Naive thymus-derived CD8-positive, alpha-beta T cell (primary cell): ENCODE measurements at regions not wholly inside any gene's neighbourhood (a gene's known extent, or its start where the extent isn't known, plus 50 kb on each side); places are given as distances from the start of the nearest gene placed in this dataset.
A peak's percentile ranks its signal among the peaks of the same experiment; 100 is the strongest.

Source experiments
- ATAC-seq, 2 donors: fragments of 150-1000 bp; cut with Tn5 transposase in 1 of 2; sonication (Bioruptor Pico), chemical (Tn5 transposase) in 1 of 2; 1 replicate in 1 of 2; 2 replicates in 1 of 2; pipeline ENCODE4 v1.10.0; 2021; ENCODE audit warnings: mild to moderate bottlenecking in 2 of 2, moderate library complexity in 2 of 2
- POLR2A ChIA-PET: fragments of 350-600 bp; sonication (Branson Sonifier 250); formaldehyde crosslinking; loops from one replicate; lab custom pipeline; 2021; ENCODE audit warnings: antibody characterized with exemption; lab: Charles Lee
- DNase-seq, 10 donors: peaks; one replicate each; pipeline versions ENCODE4 v3.0.0 to v3.0.0-alpha.2; 2020 to 2022
- H3K27ac Mint-ChIP-seq, 10 donors: one replicate each; pipeline ENCODE4 v1.8.0; 2020 to 2022; ENCODE audit warnings: mild to moderate bottlenecking in 10 of 10, mixed read lengths in 10 of 10, moderate library complexity in 4 of 10, inconsistent platforms in 1 of 10
- H3K27me3 Mint-ChIP-seq, 5 donors: one replicate each; pipeline ENCODE4 v1.8.0; 2021 to 2022; ENCODE audit warnings: mixed read lengths in 5 of 5
- H3K36me3 Mint-ChIP-seq, 3 donors: one replicate each; pipeline ENCODE4 v1.8.0; 2020 to 2022; ENCODE audit warnings: mixed read lengths in 3 of 3, mild to moderate bottlenecking in 2 of 3, inconsistent platforms in 1 of 3
- H3K4me1 Mint-ChIP-seq, 4 donors: one replicate each; pipeline ENCODE4 v1.8.0; 2021 to 2022; ENCODE audit warnings: mixed read lengths in 4 of 4
- H3K4me3 Mint-ChIP-seq, 10 donors: one replicate each; pipeline ENCODE4 v1.8.0; 2020 to 2022; ENCODE audit warnings: mild to moderate bottlenecking in 10 of 10, mixed read lengths in 10 of 10, moderate library complexity in 6 of 10, inconsistent platforms in 1 of 10
- H3K9me3 Mint-ChIP-seq, 9 donors: one replicate each; pipeline ENCODE4 v1.8.0; 2020 to 2022; ENCODE audit warnings: mixed read lengths in 9 of 9, mild to moderate bottlenecking in 3 of 9, inconsistent platforms in 1 of 9, moderate library complexity in 1 of 9

- ATAC-seq (no peak), DNase-seq (no peak)
- H3K4me1 Mint-ChIP-seq, result no peaks in the 10 kb centered on the region
- POLR2A ChIA-PET, result no interaction called here
- H3K4me3 Mint-ChIP-seq, result no peak overlapping the region
- H3K36me3 Mint-ChIP-seq, result no peaks in the 10 kb centered on the region
- H3K27me3 Mint-ChIP-seq, result peaks cover 27 to 69% (median 38%) of the 10 kb centered on the region in 5 donors
- H3K9me3 Mint-ChIP-seq, result peaks cover 0 to 3% (median 0%) of the 10 kb centered on the region in 9 donors
- no peak overlapping the region for H3K27ac Mint-ChIP-seq
Measured at GRCh38 chr10:84571146-84571545, 242.8 kb downstream of the CCSER2 start.

- POLR2A ChIA-PET, result no interaction called here
- Mint-ChIP-seq H3K9me3 (peaks cover 0 to 6% (median 0%) of the 10 kb centered on the region in 9 donors), H3K27me3 (peaks cover 17 to 40% (median 24%) of the 10 kb centered on the region in 5 donors), H3K36me3 (no peaks in the 10 kb centered on the region), H3K4me1 (no peaks in the 10 kb centered on the region), H3K4me3 (no peak overlapping the region), H3K27ac (no peak overlapping the region)
- ATAC-seq (no peak), DNase-seq (no peak)
Measured at GRCh38 chr10:84574102-84574501, 245.7 kb downstream of the CCSER2 start.

DNA sequence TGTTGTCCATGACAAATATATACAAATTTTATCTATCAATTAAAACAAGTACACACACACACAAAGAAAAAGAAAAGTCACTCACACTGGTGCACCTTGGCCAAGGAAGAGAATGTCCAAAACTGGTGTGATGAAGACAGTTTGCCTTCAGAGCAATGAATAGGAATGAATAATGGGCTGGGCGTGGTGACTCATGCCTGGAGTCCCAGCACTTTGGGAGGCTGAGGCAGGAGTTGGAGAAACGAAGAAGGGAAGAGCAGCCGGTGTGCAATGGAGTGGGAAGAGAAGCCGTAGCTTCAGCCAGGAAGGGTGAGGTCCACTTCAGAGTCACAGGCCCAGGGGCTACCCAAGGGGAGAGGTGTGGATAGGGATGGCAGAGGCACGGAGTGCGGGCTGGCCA lies 253.6 kb downstream of the CCSER2 start:
- H3K36me3 Mint-ChIP-seq, result no peaks in the 10 kb centered on the region
- no peak overlapping the region for H3K4me3 Mint-ChIP-seq
- ATAC-seq, result no peak

DNA sequence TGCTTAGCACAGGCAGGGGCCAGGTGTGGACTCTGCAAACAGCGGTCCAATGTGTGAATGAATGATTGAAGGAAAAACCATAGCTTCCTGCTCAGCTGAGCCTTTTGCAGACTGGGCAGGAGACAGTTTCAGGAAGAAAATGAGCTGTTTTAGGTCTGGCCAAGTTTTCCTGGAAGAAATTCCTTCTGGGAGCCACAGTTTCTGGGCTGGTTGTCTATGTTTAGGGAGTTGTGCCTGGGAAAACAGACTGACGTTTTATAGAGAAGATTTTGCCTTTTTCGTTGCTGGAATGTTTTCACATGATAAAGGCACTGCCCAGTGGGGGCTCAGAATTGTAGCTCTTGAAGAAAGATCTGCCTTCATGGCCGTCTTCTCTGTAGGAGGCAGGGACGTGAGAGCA lies 255.1 kb downstream of the CCSER2 start:
- DNase-seq (no peak), ATAC-seq (no peak)
- Mint-ChIP-seq H3K27ac (peak overlapping the region in 2 of 10 donors; percentile 72 to 89), H3K36me3 (no peaks in the 10 kb centered on the region), H3K4me3 (no peak overlapping the region), H3K4me1 (no peaks in the 10 kb centered on the region), H3K27me3 (peaks cover 0 to 26% (median 14%) of the 10 kb centered on the region in 5 donors), H3K9me3 (no peaks in the 10 kb centered on the region)
- POLR2A ChIA-PET, result no interaction called here

More for the DNA sequence above, 253.6 kb downstream of the CCSER2 start:
- no peak for DNase-seq
- peak overlapping the region in 1 of 10 donors; percentile 35 for H3K27ac Mint-ChIP-seq
- H3K9me3 Mint-ChIP-seq, result peaks cover 0 to 2% (median 0%) of the 10 kb centered on the region in 9 donors
- no peaks in the 10 kb centered on the region for H3K4me1 Mint-ChIP-seq
- POLR2A ChIA-PET, result no interaction called here
- peaks cover 2 to 22% (median 10%) of the 10 kb centered on the region in 5 donors for H3K27me3 Mint-ChIP-seq

DNA sequence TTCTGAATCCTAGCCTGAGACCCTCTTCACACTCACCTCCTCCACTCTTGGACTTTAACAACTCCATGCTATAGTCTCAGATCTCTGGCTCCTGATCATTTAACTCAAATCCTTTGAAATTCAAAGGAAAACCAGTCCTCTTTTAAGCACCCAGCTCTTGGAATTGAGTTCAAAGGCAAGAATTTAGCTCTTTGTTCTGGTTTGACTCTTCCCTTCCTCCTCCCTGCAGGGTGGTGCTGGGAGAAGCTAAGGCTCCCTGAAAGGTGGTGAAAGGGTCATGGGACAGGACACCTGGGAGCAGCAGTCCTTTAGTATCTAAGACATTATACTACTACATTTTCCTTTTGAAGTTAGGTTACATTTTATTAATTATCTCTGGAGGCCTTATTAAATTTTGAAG lies 259.4 kb downstream of the CCSER2 start:
- H3K9me3 Mint-ChIP-seq, result no peaks in the 10 kb centered on the region
- no peak for DNase-seq
- H3K27ac Mint-ChIP-seq, result no peak overlapping the region
- ATAC-seq, result no peak
- H3K36me3 Mint-ChIP-seq, result no peaks in the 10 kb centered on the region
- no peak overlapping the region for H3K4me3 Mint-ChIP-seq
- POLR2A ChIA-PET, result no interaction called here
- peaks cover 3 to 24% (median 16%) of the 10 kb centered on the region in 5 donors for H3K27me3 Mint-ChIP-seq
- H3K4me1 Mint-ChIP-seq, result no peaks in the 10 kb centered on the region

GRCh38 chr10:84588426-84588825 lies 260.0 kb downstream of the CCSER2 start:
- no peaks in the 10 kb centered on the region for H3K36me3 Mint-ChIP-seq
- DNase-seq (no peak), ATAC-seq (no peak)
- POLR2A ChIA-PET, result no interaction called here
- no peaks in the 10 kb centered on the region for H3K9me3 Mint-ChIP-seq
- H3K27me3 Mint-ChIP-seq, result peaks cover 3 to 22% (median 16%) of the 10 kb centered on the region in 5 donors
- no peaks in the 10 kb centered on the region for H3K4me1 Mint-ChIP-seq
- no peak overlapping the region for H3K4me3 Mint-ChIP-seq
- H3K27ac Mint-ChIP-seq, result no peak overlapping the region

DNA sequence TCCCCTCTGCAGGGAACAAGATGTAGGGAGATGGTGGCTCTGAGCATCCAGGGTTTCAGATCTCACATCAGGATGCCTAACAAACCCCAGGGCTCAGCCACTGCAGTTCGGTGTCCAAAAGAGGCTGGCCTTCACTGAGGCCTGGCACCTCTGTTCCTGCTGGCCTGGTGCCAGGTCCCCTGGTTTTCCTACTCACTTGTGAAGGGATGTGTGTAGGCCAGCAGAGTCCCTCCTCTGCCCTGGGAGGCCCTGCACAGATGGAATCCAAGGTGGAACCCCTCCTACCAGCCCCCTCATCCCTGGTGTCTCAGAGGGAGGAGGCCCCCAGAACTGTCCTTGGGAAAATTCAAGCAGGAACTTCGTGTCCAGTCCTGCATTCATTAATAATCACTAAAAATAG lies 260.6 kb downstream of the CCSER2 start:
- H3K27ac Mint-ChIP-seq, result no peak overlapping the region
- H3K4me1 Mint-ChIP-seq, result no peaks in the 10 kb centered on the region
- no peak for DNase-seq
- peaks cover 3 to 27% (median 20%) of the 10 kb centered on the region in 5 donors for H3K27me3 Mint-ChIP-seq
- H3K36me3 Mint-ChIP-seq, result no peaks in the 10 kb centered on the region
- no peak overlapping the region for H3K4me3 Mint-ChIP-seq
- no peak for ATAC-seq
- H3K9me3 Mint-ChIP-seq, result no peaks in the 10 kb centered on the region
- POLR2A ChIA-PET, result no interaction called here

DNA sequence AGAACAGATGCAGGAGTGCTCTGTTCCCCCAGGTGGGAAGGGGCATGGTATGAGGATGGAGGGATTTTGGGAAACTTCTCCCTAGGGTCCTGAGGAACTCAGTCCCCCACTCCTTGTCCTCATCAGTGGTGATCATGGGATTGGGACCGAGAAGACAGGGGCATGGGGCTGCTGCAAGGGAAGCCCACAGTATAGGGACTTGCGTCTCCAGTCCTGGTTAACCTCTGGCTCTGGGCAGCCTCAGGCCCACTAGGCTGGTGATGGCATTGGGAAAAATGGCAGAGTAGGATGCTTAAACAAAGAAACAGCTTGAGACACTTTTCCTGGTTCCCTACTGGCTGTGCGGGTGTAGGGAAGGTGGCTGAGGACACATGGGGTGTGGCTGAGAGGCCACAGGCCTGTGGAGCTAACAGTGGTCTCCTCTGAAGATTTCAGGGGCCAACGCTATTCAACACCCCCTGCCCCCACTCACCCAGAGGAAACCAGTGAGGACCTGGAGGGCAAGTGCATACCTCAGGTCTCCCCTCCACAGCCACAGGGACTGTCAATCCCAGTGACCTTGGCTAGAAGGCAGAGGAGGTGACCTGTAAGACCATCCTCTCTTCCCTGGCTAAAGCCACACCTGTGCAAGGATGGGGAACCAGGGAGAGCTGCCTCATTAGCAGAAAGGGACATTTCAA lies 261.3 kb downstream of the CCSER2 start:
- no peak overlapping the region for H3K4me3 Mint-ChIP-seq
- no peaks in the 10 kb centered on the region for H3K4me1 Mint-ChIP-seq
- POLR2A ChIA-PET, result no interaction called here
- ATAC-seq (no peak), DNase-seq (no peak)
- H3K36me3 Mint-ChIP-seq, result no peaks in the 10 kb centered on the region
- peaks cover 2 to 34% (median 23%) of the 10 kb centered on the region in 5 donors for H3K27me3 Mint-ChIP-seq
- peak overlapping the region in 1 of 10 donors; percentile 30 for H3K27ac Mint-ChIP-seq
- no peaks in the 10 kb centered on the region for H3K9me3 Mint-ChIP-seq

- Mint-ChIP-seq H3K4me1 (no peaks in the 10 kb centered on the region), H3K9me3 (no peaks in the 10 kb centered on the region), H3K4me3 (no peak overlapping the region), H3K36me3 (no peaks in the 10 kb centered on the region), H3K27ac (no peak overlapping the region), H3K27me3 (peaks cover 6 to 43% (median 21%) of the 10 kb centered on the region in 5 donors)
- ATAC-seq (no peak), DNase-seq (no peak)
- POLR2A ChIA-PET, result no interaction called here
Measured at GRCh38 chr10:84590327-84591193, 262.2 kb downstream of the CCSER2 start.

DNA sequence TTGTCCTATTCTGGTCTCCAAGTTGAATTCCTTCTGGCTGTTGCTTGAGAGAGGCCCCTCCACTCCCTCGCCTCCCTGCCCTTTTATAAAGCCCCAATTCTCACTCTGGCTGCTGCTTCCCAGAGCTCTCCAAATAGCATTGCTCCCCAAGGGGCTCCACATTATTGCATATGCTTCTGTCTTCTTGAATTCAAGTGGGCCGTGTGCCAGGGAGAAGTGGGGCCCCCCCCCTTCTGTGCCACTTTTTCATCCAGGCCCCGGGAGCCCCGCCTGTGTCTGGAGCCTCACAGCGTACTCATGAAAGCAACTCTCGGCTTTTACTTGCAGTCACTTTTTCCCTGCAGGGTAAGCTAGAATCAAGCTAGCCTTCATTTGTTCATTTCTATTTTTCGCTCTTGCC lies 265.1 kb downstream of the CCSER2 start:
- Mint-ChIP-seq H3K4me1 (no peaks in the 10 kb centered on the region), H3K27ac (no peak overlapping the region), H3K36me3 (no peaks in the 10 kb centered on the region), H3K9me3 (peaks cover 0 to 17% (median 4%) of the 10 kb centered on the region in 9 donors), H3K4me3 (no peak overlapping the region), H3K27me3 (peaks cover 8 to 32% (median 20%) of the 10 kb centered on the region in 5 donors)
- POLR2A ChIA-PET, result interaction anchor here (0.5 kb wide), 1 partner anchor 69 kb away, joined by 3 read pairs; no protein-coding TSS in a partner anchor
- DNase-seq, result no peak
- no peak for ATAC-seq

DNA sequence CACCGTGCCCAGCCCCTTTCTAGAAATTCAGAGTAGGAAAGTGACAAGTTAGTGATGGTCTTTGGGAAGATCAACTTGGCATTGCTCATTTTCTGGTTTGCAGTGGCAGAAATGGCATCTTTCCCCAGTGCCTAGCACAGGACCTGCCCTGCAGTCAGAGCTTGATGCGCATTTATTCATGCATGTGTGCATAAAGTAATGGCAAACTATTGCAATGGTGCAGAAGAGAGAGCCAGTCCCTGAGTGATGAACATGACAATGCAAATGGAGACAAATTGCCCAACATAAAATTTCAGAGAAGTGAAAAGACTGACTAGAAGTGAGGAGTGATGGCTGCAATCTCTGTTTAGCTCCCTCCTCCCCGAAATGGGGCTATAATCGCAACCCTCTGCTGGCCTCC lies 268.2 kb downstream of the CCSER2 start:
- POLR2A ChIA-PET, result no interaction called here
- Mint-ChIP-seq H3K9me3 (peaks cover 0 to 18% (median 6%) of the 10 kb centered on the region in 9 donors), H3K4me1 (no peaks in the 10 kb centered on the region), H3K36me3 (no peaks in the 10 kb centered on the region), H3K4me3 (no peak overlapping the region), H3K27me3 (peaks cover 9 to 21% (median 10%) of the 10 kb centered on the region in 5 donors), H3K27ac (no peak overlapping the region)
- ATAC-seq (no peak), DNase-seq (no peak)

- POLR2A ChIA-PET, result no interaction called here
- no peak overlapping the region for H3K4me3 Mint-ChIP-seq
- peaks cover 7 to 18% (median 10%) of the 10 kb centered on the region in 5 donors for H3K27me3 Mint-ChIP-seq
- DNase-seq (no peak), ATAC-seq (no peak)
- H3K36me3 Mint-ChIP-seq, result no peaks in the 10 kb centered on the region
- H3K27ac Mint-ChIP-seq, result no peak overlapping the region
- H3K4me1 Mint-ChIP-seq, result no peaks in the 10 kb centered on the region
- H3K9me3 Mint-ChIP-seq, result peaks cover 0 to 18% (median 6%) of the 10 kb centered on the region in 9 donors
Measured at GRCh38 chr10:84599254-84599653, 270.9 kb downstream of the CCSER2 start.

GRCh38 chr10:84600947-84601346 lies 272.6 kb downstream of the CCSER2 start:
- H3K27ac Mint-ChIP-seq, result no peak overlapping the region
- DNase-seq (no peak), ATAC-seq (no peak)
- H3K4me3 Mint-ChIP-seq, result no peak overlapping the region
- H3K27me3 Mint-ChIP-seq, result peaks cover 0 to 19% (median 8%) of the 10 kb centered on the region in 5 donors
- H3K36me3 Mint-ChIP-seq, result no peaks in the 10 kb centered on the region
- POLR2A ChIA-PET, result no interaction called here
- peaks cover 0 to 18% (median 6%) of the 10 kb centered on the region in 9 donors for H3K9me3 Mint-ChIP-seq
- no peaks in the 10 kb centered on the region for H3K4me1 Mint-ChIP-seq
